K562 (cell line): ENCODE measurements at regions not wholly inside any gene's neighbourhood (a gene's known extent, or its start where the extent isn't known, plus 50 kb on each side); places are given as distances from the start of the nearest gene placed in this dataset.

ENCODE experiments used
- ATAC-seq: fragments of 200-7000 bp; cut with Tn5 transposase; 3 replicates; pipeline ENCODE4 v1.9.1; 2020; ENCODE audit warnings: moderate library complexity
- BruUV-seq: library from RNA; stranded (reverse); fragments of 400-500 nt; replicated peaks from 2 replicates; lab custom pipeline; 2021; lab: Mats Ljungman, UMichigan
- CTCF ChIA-PET: fragments of 300-600 bp; formaldehyde crosslinking; extraction: SDS; loops from one replicate; lab custom pipeline; 2021; ENCODE audit warnings: low intra/inter-chr PET ratio; lab: Yijun Ruan, JAX
- POLR2A ChIA-PET: fragments of 300-600, 350-650 bp; sonication (Branson Sonifier 250); formaldehyde crosslinking; extraction: SDS; loops from one replicate; lab custom pipeline; 2021; ENCODE audit warnings: antibody characterized with exemption, inconsistent platforms; lab: Yijun Ruan, JAX
- DNase-seq, 4 experiments: peaks; one replicate each; pipeline versions ENCODE4 v3.0.0 to v3.0.0-alpha.2; 2011 to 2018; ENCODE audit warnings: low spot score in 3 of 4, mixed read lengths in 3 of 4; ENCODE audit errors: extremely low read depth in 1 of 4
- FAIRE-seq: peaks from 2 replicates; lab custom pipeline; 2011; peaks lifted over from hg19 to GRCh38; lab: Jason Lieb, UNC
- H2AFZ ChIP-seq: 2 replicates; pipeline ENCODE4 v1.6.0; 2011; ENCODE audit warnings: low read depth, low read length, control low read depth, inconsistent platforms
- H3K27ac ChIP-seq: fragments of 200-600 bp; 3 replicates; pipeline ENCODE4 v1.8.0; 2011; ENCODE audit warnings: low read depth, mild to moderate bottlenecking, control low read depth, inconsistent platforms, low read length, moderate library complexity, mixed read lengths; ENCODE audit errors: extremely low read depth
- H3K27me3 ChIP-seq, 2 experiments: fragments of 300-600 bp in 1 of 2; 2 replicates in 1 of 2; 3 replicates in 1 of 2; pipeline versions ENCODE4 v1.6.0 to v1.8.0; 2011; ENCODE audit warnings: inconsistent platforms in 2 of 2, low read length in 2 of 2, mild to moderate bottlenecking in 1 of 2, mixed read lengths in 1 of 2, moderate library complexity in 1 of 2; ENCODE audit not compliant: control insufficient read depth in 2 of 2, insufficient read depth in 2 of 2
- H3K36me3 ChIP-seq: fragments of 300-600 bp; 3 replicates; pipeline ENCODE4 v1.8.0; 2011; ENCODE audit warnings: mild to moderate bottlenecking, low read length, inconsistent platforms; ENCODE audit not compliant: control insufficient read depth, insufficient read depth
- H3K4me1 ChIP-seq, 2 experiments: fragments of 200-600 bp in 1 of 2; replicated peaks in 1 of 2; 2 replicates in 1 of 2; 3 replicates in 1 of 2; pipeline versions ENCODE4 v1.5.1 to v1.8.0; 2011; ENCODE audit warnings: inconsistent platforms in 2 of 2, low read length in 2 of 2, mild to moderate bottlenecking in 1 of 2, mixed read lengths in 1 of 2, moderate library complexity in 1 of 2; ENCODE audit not compliant: control insufficient read depth in 2 of 2, insufficient read depth in 2 of 2
- H3K4me2 ChIP-seq: 2 replicates; pipeline ENCODE4 v1.6.1; 2011; ENCODE audit warnings: low read length, control low read depth, inconsistent platforms, mixed read lengths; ENCODE audit not compliant: insufficient read depth
- H3K4me3 ChIP-seq: fragments of 200-600 bp; sonication (generic), shearing (Covaris generic); 2 replicates; pipeline ENCODE4 v1.5.1; 2016; ENCODE audit warnings: control low read depth, inconsistent platforms
- H3K79me2 ChIP-seq: fragments of 200-600 bp; 3 replicates; pipeline ENCODE4 v1.8.0; 2011; ENCODE audit warnings: low read length, inconsistent platforms; ENCODE audit not compliant: control insufficient read depth, insufficient read depth
- H3K9ac ChIP-seq, 2 experiments: 2 replicates each; pipeline versions ENCODE4 v1.6.0 to v1.6.1; 2011; ENCODE audit warnings: low read depth in 2 of 2, low read length in 2 of 2, control low read depth in 1 of 2, inconsistent platforms in 1 of 2, mild to moderate bottlenecking in 1 of 2, mixed read lengths in 1 of 2; ENCODE audit not compliant: insufficient read depth in 1 of 2
- H3K9me1 ChIP-seq: one replicate; pipeline ENCODE4 v1.6.0; 2011; ENCODE audit warnings: inconsistent platforms, mild to moderate bottlenecking, low read length, moderate library complexity; ENCODE audit not compliant: control insufficient read depth, insufficient read depth
- H3K9me3 ChIP-seq: replicated peaks from 2 replicates; pipeline ENCODE4 v1.5.1; 2011; ENCODE audit warnings: low read depth, low read length, inconsistent platforms; ENCODE audit not compliant: control insufficient read depth, insufficient read depth
- H4K20me1 ChIP-seq: replicated peaks from 2 replicates; pipeline ENCODE4 v1.6.1; 2011; ENCODE audit warnings: low read length, inconsistent platforms, mixed read lengths; ENCODE audit not compliant: control insufficient read depth, insufficient read depth
- ESRRB ChIP-seq: fragments of 250-450 bp; sonication (Bioruptor Pico); IDR thresholded peaks from 2 replicates; pipeline ENCODE4 v1.5.0; 2020; ENCODE audit warnings: mild to moderate bottlenecking, moderate library complexity, borderline replicate concordance
- FOXP4 ChIP-seq: sonication (generic); formaldehyde crosslinking; IDR thresholded peaks from 2 replicates; pipeline ENCODE4 v1.8.0; 2022; ENCODE audit warnings: mild to moderate bottlenecking, missing genetic modification reagents, borderline replicate concordance
- HEY1 ChIP-seq: fragments of 250-450 bp; sonication (Bioruptor Pico); IDR thresholded peaks from 2 replicates; pipeline ENCODE4 v1.5.0; 2020; ENCODE audit warnings: mild to moderate bottlenecking, moderate library complexity, borderline replicate concordance
- ILF3 ChIP-seq: fragments of 450-650 bp; IDR thresholded peaks from 2 replicates; pipeline ENCODE4 v1.6.1; 2018; ENCODE audit warnings: antibody characterized with exemption, mild to moderate bottlenecking, moderate library complexity, borderline replicate concordance
- NCOA6 ChIP-seq: fragments of 450-650 bp; IDR thresholded peaks from 2 replicates; pipeline ENCODE4 v1.6.1; 2017; ENCODE audit warnings: mild to moderate bottlenecking
- ZBTB40 ChIP-seq, 2 experiments: fragments of 450-650 bp in 1 of 2; sonication (generic) in 1 of 2; formaldehyde crosslinking in 1 of 2; IDR thresholded peaks; 2 replicates each; pipeline versions ENCODE4 v1.7.1 to v1.9.0; 2016 to 2022; ENCODE audit warnings: inconsistent platforms in 1 of 2, mild to moderate bottlenecking in 1 of 2, missing genetic modification reagents in 1 of 2
- ZC3H11A ChIP-seq: IDR thresholded peaks from 2 replicates; pipeline ENCODE4 v1.6.1; 2012; ENCODE audit warnings: low read depth, low read length, improper control_type of control experiment
- WGBS: fragments of 100-300 bp; shearing (Covaris generic); methylation state at CpG from one replicate; pipeline ENCODE4 v1.1.6; 2016; ENCODE audit warnings: low coverage, mixed read lengths; ENCODE audit not compliant: insufficient coverage; ENCODE audit errors: missing lambda C conversion rate; 5-methylcytosine and 5-hydroxymethylcytosine counted together
- in situ Hi-C: fragments of 300-500 bp; cut with MboI; formaldehyde crosslinking; loops from 4 replicates; pipeline ENCODE4 v1.15.0; 2018; ENCODE audit warnings: inconsistent platforms, mixed read lengths
- intact Hi-C: fragments of 100-400 bp; cut with micrococcal nuclease; formaldehyde crosslinking; loops from 2 replicates; pipeline ENCODE4 v1.14.2; 2022
- TF ChIP-seq, protein P1 (sequence below): fragments of 450-650 bp; formaldehyde crosslinking; IDR thresholded peaks from 2 replicates; pipeline ENCODE4 v1.4.0; 2022; ENCODE audit warnings: missing genetic modification characterization

GRCh38 chr9:711761-712553, 129.5 kb upstream of the DMRT1 start:
- no peak overlapping the region for H3K27ac ChIP-seq
- H3K4me1 ChIP-seq: peaks cover 0 to 2% of the 10 kb centered on the region in 2 experiments; a peak in 1 of 5 replicates
- 0% methylated on average over 16 of the region's 22 CpGs for whole genome bisulfite sequencing
- intact Hi-C loops: no loop called here
- DNase-seq: no peak
- in situ Hi-C loops: no loop called here
- no peaks in the 10 kb centered on the region for H3K9me3 ChIP-seq
- POLR2A ChIA-PET: interaction anchor here (0.8 kb wide), 1 partner anchor 17 kb away, joined by 3 read pairs; no protein-coding TSS in a partner anchor
- no peak for ATAC-seq
- no peaks in the 10 kb centered on the region for H4K20me1 ChIP-seq
- no peak overlapping the region for H2AFZ ChIP-seq
- CTCF ChIA-PET: no interaction called here
- no TSS peak for BruUV-seq
- H3K27me3 ChIP-seq: peaks cover 7 to 37% of the 10 kb centered on the region in 2 experiments; a peak in 4 of 5 replicates
- H3K9ac ChIP-seq: no peak overlapping the region
- FAIRE-seq: no peak
- H3K4me2 ChIP-seq: no peak overlapping the region
- no peaks in the 10 kb centered on the region for H3K9me1 ChIP-seq
- no peaks in the 10 kb centered on the region for H3K79me2 ChIP-seq
- no peak overlapping the region for H3K4me3 ChIP-seq
- H3K36me3 ChIP-seq: no peaks in the 10 kb centered on the region
- TF ChIP-seq, protein P1, sequence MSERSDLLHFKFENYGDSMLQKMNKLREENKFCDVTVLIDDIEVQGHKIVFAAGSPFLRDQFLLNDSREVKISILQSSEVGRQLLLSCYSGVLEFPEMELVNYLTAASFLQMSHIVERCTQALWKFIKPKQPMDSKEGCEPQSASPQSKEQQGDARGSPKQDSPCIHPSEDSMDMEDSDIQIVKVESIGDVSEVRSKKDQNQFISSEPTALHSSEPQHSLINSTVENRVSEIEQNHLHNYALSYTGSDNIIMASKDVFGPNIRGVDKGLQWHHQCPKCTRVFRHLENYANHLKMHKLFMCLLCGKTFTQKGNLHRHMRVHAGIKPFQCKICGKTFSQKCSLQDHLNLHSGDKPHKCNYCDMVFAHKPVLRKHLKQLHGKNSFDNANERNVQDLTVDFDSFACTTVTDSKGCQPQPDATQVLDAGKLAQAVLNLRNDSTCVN (CRISPR knock-in tag): no peak
- TF ChIP-seq NCOA6: no peak
- TF ChIP-seq FOXP4 (CRISPR knock-in tag): no peak
- TF ChIP-seq HEY1: no peak
- TF ChIP-seq ESRRB: no peak
- TF ChIP-seq ZBTB40 (IDR thresholded peaks at IDR 0.05): no peak
- no peak for TF ChIP-seq ZBTB40 (CRISPR knock-in tag; IDR thresholded peaks at IDR 0.05)
- TF ChIP-seq ZC3H11A: no peak
- TF ChIP-seq ILF3: no peak
